ENCODE measurements at regions not wholly inside any gene's neighbourhood (a gene's known extent, or its start where the extent isn't known, plus 50 kb on each side); places are given as distances from the start of the nearest gene placed in this dataset.

DNA sequence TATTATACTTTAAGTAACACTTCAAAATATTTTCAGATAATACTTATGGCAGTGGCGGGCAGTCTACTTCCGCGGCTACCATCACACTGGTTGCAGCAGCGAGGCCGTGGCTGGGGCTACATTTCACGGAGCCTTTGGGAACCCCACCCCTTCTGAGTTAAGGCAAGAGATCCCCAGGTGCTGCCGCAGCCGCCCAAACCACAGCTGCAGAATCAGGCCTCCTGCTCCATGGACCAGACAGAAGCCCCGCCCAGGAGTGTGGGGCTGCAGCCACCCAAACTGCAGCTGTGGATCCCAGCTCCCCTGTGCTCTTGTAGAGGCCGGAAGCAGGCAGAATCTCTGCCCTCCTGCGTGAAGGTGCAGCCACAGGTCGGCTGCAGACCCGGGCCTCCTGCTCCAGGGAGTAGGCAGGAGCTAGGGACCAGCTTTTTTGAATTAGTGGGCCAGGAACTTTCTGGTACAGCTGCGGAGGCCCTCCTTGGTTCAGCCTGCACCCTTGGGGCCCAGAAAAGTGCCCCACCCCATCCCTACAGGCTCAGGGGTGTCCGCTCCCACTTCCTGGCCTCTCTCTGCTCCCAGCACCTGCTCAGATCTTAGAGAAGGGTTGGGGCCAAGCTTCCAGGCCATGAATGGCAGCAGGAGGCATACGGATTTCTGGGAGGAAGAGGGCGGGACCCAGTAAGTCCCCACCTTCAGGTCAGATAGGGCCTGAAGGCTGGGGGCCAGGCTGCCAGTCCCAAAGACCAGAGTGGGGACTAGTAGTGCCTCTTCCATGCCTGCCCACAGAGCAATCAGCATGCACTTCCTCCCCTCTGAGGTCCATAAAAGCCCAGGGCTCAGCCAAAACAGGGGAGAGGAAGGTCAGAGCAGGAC, 1188.8 kb upstream of the CADM2 start:
- no peaks in the 10 kb centered on the region for H3K4me1 ChIP-seq
- TF ChIP-seq CTCF (IDR thresholded peaks at IDR 0.05), result no peak
- no peak for DNase-seq
- no peak overlapping the region for H3K4me3 ChIP-seq
- no peaks in the 10 kb centered on the region for H3K27me3 ChIP-seq
- H3K36me3 ChIP-seq, result no peaks in the 10 kb centered on the region
- H3K9me3 ChIP-seq, result no peaks in the 10 kb centered on the region
- intact Hi-C loops (cut with DNase I; ENCODE audit: low total_unique reads), result no loop called here
- H3K27ac ChIP-seq, result no peak overlapping the region

DNA sequence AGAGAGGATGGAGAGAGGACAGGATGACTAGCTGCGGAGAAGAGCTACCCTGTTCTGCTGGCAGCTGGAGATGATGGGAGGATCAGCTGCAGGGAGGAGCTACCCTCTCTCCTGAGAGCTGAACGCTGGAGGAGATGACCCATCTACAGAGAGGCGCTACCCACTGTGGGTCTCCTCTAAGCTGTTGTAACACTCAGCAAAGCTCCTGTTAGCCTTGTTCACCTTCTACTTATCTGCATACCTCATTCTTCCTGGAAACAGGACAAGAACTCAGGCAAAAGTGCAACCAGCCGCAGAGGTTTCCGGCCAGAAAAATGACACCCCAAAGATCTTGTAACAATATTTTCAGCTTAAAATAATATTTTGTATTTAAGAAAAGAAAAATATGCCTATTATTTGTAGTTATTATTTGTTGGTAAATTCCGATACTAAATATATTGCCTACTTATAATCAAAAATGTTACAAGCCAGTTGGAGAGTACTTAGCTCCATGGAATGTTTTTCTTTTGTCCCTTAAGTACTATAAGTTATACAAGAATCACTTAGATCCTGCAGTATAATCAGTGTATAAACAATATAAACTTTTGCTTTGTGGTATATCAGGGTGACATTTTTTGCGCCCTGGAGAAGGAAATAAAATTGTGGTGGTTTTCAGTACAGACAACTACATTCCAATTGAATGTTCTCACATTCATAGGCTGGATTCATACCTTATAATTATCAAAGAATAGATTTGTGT, 1188.0 kb upstream of the CADM2 start:
- Histone ChIP-seq H3K27ac (no peak overlapping the region), H3K27me3 (no peaks in the 10 kb centered on the region), H3K9me3 (no peaks in the 10 kb centered on the region), H3K4me3 (no peak overlapping the region), H3K36me3 (no peaks in the 10 kb centered on the region), H3K4me1 (no peaks in the 10 kb centered on the region)
- DNase-seq, result no peak
- TF ChIP-seq CTCF (IDR thresholded peaks at IDR 0.05), result no peak
- intact Hi-C loops (cut with DNase I; ENCODE audit: low total_unique reads), result no loop called here

GRCh38 chr3:83802801-83803200, 1156.0 kb upstream of the CADM2 start:
- DNase-seq, result no peak

GRCh38 chr3:83807511-83807910, 1151.3 kb upstream of the CADM2 start:
- intact Hi-C loops (cut with DNase I; ENCODE audit: low total_unique reads), result no loop called here
- no peak for TF ChIP-seq CTCF (IDR thresholded peaks at IDR 0.05)
- no peak overlapping the region for H3K4me3 ChIP-seq
- no peaks in the 10 kb centered on the region for H3K36me3 ChIP-seq
- no peaks in the 10 kb centered on the region for H3K9me3 ChIP-seq
- H3K27me3 ChIP-seq, result no peaks in the 10 kb centered on the region
- no peak overlapping the region for H3K27ac ChIP-seq
- no peak for DNase-seq
- H3K4me1 ChIP-seq, result no peaks in the 10 kb centered on the region

More at GRCh38 chr3:83802801-83803200, 1156.0 kb upstream of the CADM2 start:
- Histone ChIP-seq H3K27ac (no peak overlapping the region), H3K4me3 (no peak overlapping the region), H3K4me1 (no peaks in the 10 kb centered on the region), H3K36me3 (no peaks in the 10 kb centered on the region), H3K27me3 (no peaks in the 10 kb centered on the region), H3K9me3 (no peaks in the 10 kb centered on the region)
- intact Hi-C loops (cut with DNase I; ENCODE audit: low total_unique reads), result no loop called here
- no peak for TF ChIP-seq CTCF (IDR thresholded peaks at IDR 0.05)

DNA sequence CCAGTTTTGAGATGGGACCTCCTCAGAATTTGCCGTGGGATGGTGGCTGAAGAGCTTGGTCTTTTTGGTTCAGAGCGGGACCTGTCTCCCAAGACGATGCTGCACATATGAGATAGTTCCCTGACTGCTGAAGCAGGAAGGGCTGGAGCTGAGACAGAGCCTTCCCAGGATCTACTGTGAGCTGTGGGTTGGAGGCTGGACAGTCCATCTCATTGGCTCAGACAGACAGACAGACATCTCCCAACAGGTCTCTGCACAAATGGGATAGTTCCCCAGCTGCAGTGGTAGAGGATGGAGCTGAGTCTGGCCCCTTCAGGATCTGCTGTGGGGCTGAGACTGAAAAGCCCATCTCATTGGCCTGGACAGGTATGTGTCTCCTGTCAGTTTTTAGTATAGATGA, 1145.6 kb upstream of the CADM2 start:
- no peaks in the 10 kb centered on the region for H3K4me1 ChIP-seq
- H3K27ac ChIP-seq, result no peak overlapping the region
- no peaks in the 10 kb centered on the region for H3K9me3 ChIP-seq
- H3K4me3 ChIP-seq, result no peak overlapping the region
- TF ChIP-seq CTCF (IDR thresholded peaks at IDR 0.05), result no peak
- DNase-seq, result no peak
- intact Hi-C loops (cut with DNase I; ENCODE audit: low total_unique reads), result no loop called here
- H3K27me3 ChIP-seq, result no peaks in the 10 kb centered on the region
- H3K36me3 ChIP-seq, result no peaks in the 10 kb centered on the region
